ENCODE measurements at regions not wholly inside any gene's neighbourhood (a gene's known extent, or its start where the extent isn't known, plus 50 kb on each side); places are given as distances from the start of the nearest gene placed in this dataset.

DNA sequence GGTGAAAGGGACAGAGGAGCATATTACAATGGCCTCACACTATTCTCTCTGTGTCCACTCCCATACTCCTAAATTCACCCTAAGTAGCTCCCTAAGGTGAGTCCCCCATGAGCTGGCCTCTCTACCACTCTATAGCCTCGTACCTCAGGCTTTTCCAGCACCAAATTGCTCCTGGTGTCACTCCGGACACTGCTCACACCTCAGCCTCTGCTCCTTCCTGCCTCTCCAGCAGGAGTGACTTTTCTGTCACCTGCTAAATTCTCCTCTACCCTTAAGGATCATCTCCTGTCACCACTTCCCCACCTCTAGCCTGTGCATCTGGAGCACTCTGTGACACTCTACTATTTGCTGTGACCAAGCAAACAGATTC is 65.8 kb upstream of the CAMK1G start:
- TF ChIP-seq, protein P1, sequence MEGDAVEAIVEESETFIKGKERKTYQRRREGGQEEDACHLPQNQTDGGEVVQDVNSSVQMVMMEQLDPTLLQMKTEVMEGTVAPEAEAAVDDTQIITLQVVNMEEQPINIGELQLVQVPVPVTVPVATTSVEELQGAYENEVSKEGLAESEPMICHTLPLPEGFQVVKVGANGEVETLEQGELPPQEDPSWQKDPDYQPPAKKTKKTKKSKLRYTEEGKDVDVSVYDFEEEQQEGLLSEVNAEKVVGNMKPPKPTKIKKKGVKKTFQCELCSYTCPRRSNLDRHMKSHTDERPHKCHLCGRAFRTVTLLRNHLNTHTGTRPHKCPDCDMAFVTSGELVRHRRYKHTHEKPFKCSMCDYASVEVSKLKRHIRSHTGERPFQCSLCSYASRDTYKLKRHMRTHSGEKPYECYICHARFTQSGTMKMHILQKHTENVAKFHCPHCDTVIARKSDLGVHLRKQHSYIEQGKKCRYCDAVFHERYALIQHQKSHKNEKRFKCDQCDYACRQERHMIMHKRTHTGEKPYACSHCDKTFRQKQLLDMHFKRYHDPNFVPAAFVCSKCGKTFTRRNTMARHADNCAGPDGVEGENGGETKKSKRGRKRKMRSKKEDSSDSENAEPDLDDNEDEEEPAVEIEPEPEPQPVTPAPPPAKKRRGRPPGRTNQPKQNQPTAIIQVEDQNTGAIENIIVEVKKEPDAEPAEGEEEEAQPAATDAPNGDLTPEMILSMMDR (IDR thresholded peaks at IDR 0.05): no peak
- TF ChIP-seq, protein P2, sequence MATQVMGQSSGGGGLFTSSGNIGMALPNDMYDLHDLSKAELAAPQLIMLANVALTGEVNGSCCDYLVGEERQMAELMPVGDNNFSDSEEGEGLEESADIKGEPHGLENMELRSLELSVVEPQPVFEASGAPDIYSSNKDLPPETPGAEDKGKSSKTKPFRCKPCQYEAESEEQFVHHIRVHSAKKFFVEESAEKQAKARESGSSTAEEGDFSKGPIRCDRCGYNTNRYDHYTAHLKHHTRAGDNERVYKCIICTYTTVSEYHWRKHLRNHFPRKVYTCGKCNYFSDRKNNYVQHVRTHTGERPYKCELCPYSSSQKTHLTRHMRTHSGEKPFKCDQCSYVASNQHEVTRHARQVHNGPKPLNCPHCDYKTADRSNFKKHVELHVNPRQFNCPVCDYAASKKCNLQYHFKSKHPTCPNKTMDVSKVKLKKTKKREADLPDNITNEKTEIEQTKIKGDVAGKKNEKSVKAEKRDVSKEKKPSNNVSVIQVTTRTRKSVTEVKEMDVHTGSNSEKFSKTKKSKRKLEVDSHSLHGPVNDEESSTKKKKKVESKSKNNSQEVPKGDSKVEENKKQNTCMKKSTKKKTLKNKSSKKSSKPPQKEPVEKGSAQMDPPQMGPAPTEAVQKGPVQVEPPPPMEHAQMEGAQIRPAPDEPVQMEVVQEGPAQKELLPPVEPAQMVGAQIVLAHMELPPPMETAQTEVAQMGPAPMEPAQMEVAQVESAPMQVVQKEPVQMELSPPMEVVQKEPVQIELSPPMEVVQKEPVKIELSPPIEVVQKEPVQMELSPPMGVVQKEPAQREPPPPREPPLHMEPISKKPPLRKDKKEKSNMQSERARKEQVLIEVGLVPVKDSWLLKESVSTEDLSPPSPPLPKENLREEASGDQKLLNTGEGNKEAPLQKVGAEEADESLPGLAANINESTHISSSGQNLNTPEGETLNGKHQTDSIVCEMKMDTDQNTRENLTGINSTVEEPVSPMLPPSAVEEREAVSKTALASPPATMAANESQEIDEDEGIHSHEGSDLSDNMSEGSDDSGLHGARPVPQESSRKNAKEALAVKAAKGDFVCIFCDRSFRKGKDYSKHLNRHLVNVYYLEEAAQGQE (IDR thresholded peaks at IDR 0.05; ENCODE audit: insufficient read depth in 1 of 2, low read depth in 2 of 2, low read length in 1 of 2): no peak
- TF ChIP-seq POLR2AphosphoS5 (IDR thresholded peaks at IDR 0.05; ENCODE audit: low read depth, low read length): no peak
- TF ChIP-seq SIN3A (IDR thresholded peaks at IDR 0.05; ENCODE audit: borderline replicate concordance, insufficient read depth, low read depth, low read length): no peak
- TF ChIP-seq TCF7L2 (IDR thresholded peaks at IDR 0.05; ENCODE audit: low read depth, low read length): no peak
